Heart left ventricle (tissue), 13 donors: ENCODE measurements at regions not wholly inside any gene's neighbourhood (a gene's known extent, or its start where the extent isn't known, plus 50 kb on each side); places are given as distances from the start of the nearest gene placed in this dataset.

Source experiments
- POLR2A ChIP-seq, 2 donors: fragments of 450-650 bp; IDR thresholded peaks; one replicate each; pipeline ENCODE4 v1.6.1; 2017; ENCODE audit warnings: antibody characterized with exemption in 2 of 2, mild to moderate bottlenecking in 2 of 2, moderate library complexity in 2 of 2
- TF ChIP-seq, protein P1 (sequence below), 12 donors: fragments of 200-600 bp; sonication (generic) in 4 of 12; IDR thresholded peaks; one replicate each; pipeline versions ENCODE4 v1.5.0 to v1.8.0; 2018 to 2022; ENCODE audit warnings: antibody characterized with exemption in 12 of 12, mild to moderate bottlenecking in 5 of 12
- donor health status: ischemic (EF 13 %, LVEDD 7.1; RV severe dilation, severe dysfunction).
- donor health status: DM: no; HTN: yes; CAD: no.
- donor health status: DM: no; HTN: no; CAD: no.
- donor health status: ischemic (EF 25% LVEDD 6.9; RV normal size, moderate dysfunction).
- donor health status: ischemic (EF 25% LVEDD 5.7; RV mildly dilated, moderate dysfunction).
- donor health status: ischemic (EF 35%, LVEDD 5.7; RV mildly dilated, moderate dysfunction).
- donor health status: nonischemic (EF 11% LVEDD 7.7; RV severe dilation, severe dysfunction).
- donor health status: DM: yes; HTN: yes; CAD: no.
- donor health status: PGD.
- donor health status: ischemic (EF 29% LVEDD 5.4; RV normal size, mild dysfunction).
- donor health status: nonischemic (EF 23%, LVEDD 6.1; RV moderate dilation, normal function).

DNA sequence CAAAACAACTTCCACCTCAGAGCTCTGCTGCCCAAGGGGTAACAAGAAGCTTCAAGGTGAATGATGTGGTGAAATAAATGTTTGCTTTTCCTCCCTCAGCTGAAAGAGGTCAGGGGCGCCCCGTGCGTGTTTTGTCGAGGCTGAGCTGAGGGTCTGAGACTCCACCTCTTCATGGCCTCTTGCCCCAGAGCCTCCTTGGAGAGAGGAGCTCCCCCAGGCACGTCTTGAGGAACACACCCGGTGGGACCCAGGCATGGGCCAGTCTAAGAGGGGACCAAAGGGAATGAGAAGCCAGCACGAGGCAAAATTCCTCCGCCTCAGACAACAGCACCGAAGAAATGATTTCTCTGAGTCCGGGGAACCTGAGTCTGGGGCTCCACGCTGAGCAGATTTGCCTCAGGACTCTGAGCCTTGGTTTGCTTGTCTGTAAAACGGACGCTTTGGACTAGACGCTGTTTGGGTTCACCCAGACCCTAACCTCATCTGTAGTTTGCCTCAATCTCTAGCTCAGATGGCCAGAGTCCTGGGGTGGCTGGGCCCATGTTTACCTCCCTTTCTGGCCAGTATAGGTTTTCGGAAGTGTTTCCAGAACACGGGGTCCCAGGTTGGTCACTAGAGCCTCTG, 56.4 kb upstream of the ODC1 start:
- TF ChIP-seq, protein P1, sequence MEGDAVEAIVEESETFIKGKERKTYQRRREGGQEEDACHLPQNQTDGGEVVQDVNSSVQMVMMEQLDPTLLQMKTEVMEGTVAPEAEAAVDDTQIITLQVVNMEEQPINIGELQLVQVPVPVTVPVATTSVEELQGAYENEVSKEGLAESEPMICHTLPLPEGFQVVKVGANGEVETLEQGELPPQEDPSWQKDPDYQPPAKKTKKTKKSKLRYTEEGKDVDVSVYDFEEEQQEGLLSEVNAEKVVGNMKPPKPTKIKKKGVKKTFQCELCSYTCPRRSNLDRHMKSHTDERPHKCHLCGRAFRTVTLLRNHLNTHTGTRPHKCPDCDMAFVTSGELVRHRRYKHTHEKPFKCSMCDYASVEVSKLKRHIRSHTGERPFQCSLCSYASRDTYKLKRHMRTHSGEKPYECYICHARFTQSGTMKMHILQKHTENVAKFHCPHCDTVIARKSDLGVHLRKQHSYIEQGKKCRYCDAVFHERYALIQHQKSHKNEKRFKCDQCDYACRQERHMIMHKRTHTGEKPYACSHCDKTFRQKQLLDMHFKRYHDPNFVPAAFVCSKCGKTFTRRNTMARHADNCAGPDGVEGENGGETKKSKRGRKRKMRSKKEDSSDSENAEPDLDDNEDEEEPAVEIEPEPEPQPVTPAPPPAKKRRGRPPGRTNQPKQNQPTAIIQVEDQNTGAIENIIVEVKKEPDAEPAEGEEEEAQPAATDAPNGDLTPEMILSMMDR (IDR thresholded peaks at IDR 0.05): no peak
- no peak for TF ChIP-seq POLR2A (IDR thresholded peaks at IDR 0.05)
